GM21423 (cell line): ENCODE measurements at regions not wholly inside any gene's neighbourhood (a gene's known extent, or its start where the extent isn't known, plus 50 kb on each side); places are given as distances from the start of the nearest gene placed in this dataset.

ENCODE experiments used
- ATAC-seq: cut with Tn5 transposase; IDR thresholded peaks from one replicate; pipeline ENCODE4 v1.9.1; 2021; ENCODE audit warnings: mild to moderate bottlenecking, moderate library complexity; ENCODE audit not compliant: unreplicated experiment

DNA sequence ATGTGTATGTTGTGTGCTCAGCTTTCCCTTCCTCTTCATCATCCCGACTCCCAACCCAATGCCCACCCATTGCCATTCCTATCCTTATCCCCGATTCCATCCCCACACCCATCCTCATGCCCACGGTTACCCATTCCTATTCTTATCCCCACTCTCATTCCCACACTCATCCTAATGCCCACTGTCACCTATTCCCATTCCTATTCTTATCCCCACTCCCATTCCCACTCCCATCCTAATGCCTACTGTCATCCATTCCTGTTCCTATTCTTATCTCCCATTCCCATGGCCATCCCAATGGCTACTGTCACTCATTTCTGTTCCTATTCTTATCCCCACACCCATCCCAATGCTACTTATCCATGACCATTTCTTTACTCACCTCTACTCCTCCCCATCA is 254.1 kb downstream of the DHX35 start:
- ATAC-seq: no peak

DNA sequence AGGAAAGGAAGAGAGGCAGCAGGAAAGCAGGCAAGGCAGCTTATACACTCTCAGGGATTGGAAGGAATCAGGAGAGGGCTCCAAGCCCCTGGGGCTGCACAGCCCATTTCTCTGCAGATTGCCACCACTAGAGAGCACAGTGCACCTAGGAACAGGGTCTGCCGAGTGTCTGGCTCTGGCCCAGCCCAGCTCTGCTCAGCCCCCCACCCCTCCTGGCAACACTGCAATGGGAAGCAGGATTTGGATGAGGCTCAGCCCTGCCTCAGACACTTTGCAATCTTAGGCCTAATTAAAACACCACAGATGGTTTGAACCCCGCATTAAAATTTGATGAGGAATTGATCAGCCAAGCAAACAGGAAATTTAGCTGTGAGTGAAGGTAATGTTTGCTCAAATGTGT is 252.7 kb downstream of the DHX35 start:
- no peak for ATAC-seq

DNA sequence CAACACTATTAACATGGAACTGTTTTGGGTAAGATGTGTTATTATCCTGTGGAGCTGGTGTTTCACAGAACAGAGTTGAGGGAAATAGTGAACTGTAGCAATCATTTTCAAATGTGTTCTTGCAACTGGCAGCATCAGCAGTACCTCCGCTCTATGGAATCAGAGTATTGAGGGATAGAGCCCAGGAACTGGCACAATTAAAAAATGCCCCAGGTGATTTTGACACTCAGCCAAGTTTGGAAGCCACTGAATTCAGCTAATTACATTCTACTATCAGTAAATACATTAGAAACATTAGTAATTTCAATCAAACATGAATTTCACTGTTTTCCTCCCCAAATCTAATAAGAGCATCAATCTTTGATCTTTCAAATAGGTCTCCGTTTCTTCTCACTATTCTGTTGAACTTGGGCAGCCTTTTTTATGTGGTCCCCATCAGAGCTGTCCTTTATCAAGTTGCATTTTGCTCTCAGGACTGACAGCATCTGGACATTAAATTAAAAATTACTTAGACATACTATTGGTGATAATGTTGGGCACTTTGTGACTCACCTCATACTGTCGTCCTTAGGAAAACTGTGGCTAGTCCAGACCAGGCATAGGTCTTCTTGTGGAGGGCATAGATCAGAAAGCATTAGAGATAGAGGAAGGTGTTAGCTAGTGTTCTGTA is 251.5 kb downstream of the DHX35 start:
- no peak for ATAC-seq

DNA sequence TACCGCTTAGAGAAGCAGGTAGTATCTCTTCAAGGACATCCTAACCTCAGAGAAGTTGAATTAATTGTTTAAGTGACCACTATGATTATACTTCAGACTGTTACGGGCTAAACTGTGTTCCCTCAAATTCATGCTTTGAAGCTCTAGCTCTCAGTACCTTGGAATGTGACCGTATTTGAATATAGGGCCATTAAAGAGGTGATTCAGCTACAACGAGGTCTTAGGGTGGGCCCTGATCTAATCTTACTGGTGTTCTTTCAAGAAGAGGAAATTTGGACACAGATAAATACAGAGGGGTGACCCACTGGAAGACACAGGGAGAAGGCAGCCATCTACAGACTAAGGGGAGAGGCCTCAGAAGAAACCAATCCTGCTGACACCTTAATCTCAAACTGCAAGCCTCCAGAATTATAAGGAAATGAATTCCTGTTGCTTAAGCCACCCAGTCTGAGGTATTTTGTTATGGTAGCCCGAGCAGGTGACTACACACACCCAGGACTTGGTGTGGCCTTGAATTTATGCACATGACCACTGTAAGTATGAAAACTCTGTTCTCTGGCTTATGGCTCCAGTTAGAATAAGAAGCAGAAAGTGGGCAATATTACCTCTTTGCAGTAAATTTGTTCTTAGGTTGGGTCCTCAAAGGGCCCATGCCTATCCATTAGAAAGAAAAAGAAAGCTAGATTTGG is 249.1 kb downstream of the DHX35 start:
- no peak for ATAC-seq

DNA sequence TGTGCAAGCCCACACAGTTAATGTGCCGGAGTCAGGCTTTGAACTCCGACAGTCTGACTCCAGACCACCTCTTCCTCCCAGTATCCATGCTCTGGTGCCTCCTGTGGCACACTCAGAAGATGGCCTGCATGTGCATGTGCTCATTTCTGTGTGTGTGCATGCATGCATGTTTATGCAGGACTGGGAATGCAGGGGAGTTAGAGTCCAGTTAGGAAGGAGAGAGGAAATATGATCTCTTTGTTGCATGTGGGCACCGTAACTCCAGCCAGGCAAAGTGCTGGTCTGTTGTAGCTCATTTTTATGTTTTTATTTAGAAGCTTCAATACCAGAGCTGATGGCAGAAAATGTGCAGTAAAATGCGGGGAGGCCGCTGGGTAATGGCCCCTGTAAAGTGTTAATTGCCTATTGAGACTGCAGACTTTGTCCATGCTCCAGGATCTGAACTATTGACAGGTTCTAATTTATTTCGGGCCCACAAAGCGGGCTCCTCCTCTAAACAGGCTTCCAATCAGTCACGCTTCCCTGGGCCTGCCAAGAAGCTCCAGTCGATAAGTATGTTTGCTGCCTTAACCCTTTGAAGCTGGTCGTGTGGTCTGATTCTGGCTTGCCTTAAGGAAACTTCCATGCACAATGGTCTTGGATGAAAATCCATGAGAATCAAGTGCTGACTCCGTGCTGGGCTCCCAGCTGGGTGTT is 248.3 kb downstream of the DHX35 start:
- ATAC-seq: no peak

DNA sequence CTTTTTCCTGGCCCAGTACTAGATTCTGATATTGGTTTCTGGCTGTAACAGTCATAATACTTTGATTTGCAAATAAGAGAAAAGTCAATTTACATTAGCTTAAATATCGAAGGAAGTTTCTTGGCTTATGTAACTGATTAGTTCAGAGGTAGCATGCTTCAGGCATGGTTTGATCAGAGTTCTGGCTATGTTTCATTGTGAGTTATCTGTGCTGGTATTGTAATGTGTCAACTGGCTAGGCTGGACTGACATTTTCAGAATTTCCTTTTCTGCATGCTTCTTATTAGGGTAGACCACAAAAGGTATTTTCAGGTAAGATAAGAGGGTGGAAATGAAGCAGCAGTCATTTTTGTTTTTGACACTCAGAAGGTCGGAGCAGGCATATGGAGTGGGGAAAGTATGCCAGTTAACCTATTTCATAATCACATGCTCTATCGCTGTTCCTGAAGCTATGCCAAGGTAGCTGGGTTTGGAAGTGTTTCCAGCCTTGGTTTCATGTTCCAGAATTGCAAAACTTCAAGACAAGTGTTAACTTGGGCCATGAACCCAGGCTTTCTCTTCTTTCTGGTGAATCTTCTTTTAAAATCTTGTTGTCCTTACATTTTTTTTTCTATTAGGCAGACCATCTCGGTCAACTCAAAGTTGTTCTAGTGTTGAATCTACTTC is 244.9 kb downstream of the DHX35 start:
- ATAC-seq: no peak

DNA sequence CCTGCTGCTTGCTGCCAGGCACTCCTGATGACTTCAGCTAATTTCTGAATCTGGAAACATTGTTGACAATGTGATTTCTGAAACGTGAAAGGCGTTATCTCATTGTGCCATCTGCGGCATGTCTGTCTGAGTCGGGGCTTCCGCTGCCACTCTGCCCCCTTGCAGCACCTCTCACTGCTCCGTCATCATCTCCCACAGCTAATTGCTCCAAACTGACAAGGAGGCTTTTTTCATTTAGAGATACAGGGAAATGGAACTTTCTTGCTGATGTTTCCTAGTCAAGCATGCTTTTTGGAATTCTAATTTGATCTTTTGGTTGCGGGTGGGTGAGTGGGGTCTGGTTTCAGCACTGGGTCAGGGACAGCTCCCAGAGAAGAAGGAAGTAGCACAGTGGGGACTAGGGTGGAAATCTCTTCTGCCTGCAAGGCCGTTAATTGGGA is 233.5 kb downstream of the DHX35 start:
- no peak for ATAC-seq

DNA sequence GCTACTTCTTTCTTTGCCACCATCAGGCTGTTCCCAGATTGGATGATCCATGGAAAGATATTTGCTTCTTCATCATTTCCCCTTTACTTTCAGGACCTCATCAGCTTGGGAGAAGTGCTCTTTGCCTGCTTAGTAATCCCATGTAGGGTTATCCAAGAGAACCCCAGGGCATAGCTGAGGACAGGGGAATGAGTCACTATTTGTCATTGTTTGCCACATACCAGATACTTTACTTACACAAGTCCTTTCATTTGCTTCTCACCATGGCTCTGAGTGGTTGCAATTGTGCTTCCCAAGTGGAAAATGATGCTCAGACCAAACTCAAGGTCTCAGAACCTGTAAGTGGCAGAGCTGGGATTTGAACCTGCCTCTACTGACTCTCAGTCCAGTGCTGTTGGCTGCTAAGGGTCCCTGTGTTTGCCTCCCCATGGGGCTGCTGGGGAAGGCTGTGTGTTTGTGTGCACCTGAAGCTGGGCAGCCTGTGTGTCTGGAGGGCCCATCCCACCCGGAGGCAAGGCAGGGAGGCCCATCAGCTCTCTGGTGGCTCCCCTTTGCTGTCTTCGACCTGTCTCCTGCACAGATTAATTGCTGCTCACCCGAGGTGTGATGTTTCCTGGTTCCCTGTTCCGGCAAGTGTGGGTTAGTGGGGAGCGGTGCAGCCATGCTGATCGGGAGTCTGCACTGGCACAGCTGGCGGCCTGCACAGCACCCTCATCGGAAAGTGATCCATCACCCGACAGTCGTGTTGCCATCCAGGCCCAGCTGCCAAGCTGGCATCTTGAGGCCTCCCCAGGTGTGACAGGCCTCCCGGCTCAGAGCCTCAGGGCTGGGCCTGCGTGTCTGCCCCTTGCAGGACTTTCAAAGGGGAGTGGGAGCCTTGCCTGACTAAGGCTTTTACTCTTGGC is 228.8 kb downstream of the DHX35 start:
- no peak for ATAC-seq

DNA sequence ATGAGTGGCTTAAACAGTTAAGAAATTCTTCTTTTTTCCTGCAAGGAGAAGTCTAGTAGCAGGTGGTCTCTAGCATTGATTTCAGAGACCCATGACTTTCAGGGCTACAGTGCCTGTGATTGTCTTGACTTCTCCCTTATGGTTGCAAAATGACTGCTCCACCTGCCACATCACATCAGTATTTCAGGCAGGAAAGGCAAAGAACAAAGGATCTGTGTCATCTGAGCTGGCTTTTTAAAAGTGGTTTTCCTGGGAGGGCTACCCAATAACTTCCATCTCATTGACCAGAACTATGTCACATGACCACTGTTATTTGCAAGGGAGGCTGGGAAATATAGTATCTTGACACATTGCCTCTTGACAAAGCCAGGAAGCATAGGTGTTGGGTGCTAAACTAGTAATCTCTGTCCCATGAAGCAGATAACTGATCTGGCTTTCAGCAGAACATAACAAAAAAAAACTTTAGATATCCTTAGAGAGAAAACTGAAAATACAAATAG is 226.2 kb downstream of the DHX35 start:
- ATAC-seq: no peak

DNA sequence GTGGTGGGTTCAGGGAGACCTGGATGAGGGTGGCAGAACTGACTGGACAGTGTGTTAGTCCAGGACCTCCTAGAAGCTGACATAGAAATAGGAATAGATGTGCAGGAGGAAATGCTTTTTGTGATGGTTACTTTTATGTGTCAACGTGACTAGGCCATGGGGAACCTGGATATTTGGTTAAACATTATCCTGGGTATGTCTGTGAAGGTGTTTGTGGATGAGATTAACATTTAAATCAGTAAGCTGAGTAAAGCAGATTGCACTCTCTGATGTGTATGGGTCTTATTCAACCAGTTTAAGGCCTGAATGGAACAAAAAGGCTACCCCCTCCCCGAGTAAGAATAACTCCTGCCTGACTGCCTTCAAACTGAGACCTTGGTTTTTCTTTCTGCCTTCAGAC is 219.3 kb downstream of the DHX35 start:
- ATAC-seq: no peak

DNA sequence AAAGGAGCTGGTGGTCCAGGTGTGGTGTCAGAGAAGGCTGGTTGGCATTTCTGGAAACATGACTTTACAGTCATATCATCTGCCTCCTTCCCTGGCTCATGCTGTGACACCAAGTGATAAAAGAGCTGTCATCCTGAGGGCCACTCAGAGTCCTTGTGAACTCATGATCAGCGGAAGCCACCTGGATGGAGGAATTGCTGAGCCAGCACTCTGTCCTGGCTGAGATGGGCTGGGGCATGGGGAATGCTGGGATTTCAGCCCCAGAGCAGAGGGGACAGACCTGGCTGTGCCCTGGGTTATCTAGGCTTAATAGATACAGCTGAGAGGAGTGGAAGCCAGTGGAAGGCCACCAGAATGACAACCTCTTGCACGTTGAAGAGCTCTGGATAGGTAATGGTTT is 214.3 kb downstream of the DHX35 start:
- ATAC-seq: no peak

DNA sequence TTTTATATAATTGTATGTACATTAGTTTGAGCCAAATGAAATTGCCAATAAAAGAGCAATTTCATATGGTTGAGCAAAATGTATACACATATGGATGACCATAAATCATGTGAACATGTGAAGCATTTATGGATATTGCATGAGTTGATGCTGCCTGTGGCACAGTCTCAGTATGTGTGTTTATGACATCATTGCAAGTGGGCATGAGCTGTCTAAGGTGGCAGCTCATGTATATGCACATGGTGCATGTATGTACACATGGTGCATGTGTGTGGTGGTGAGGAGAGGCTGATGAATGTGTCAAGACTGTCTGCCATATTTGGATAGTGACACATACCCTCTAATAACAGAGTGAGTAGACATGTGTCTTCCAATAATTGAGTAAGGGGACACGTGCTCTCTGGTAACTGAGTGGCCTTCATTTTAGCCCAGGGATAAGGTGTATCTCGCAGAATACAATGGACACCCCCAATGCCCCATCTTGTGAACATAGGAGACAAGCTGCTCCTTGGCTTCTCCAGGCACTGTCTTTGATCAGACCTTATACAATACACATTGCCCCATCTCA is 208.8 kb downstream of the DHX35 start:
- ATAC-seq: no peak

DNA sequence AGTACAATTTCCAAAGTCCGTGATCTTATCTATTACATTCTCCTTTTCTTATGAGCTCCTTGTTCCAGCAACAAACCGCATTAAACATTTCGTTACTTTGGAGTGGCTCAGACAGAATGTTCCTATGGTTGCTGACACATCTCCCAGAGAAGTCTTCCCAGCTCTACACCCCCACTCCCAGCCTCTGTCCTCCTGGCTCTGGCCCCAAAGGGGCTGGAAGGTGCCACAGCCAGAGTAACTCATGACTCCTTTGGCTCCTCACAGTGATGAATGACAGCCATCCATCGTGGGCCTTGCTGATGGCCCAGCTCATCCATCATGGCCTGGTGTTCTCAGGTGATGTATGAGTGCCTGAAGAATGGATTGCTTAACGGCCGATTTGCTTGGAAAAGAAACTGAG is 203.0 kb downstream of the DHX35 start:
- no peak for ATAC-seq

DNA sequence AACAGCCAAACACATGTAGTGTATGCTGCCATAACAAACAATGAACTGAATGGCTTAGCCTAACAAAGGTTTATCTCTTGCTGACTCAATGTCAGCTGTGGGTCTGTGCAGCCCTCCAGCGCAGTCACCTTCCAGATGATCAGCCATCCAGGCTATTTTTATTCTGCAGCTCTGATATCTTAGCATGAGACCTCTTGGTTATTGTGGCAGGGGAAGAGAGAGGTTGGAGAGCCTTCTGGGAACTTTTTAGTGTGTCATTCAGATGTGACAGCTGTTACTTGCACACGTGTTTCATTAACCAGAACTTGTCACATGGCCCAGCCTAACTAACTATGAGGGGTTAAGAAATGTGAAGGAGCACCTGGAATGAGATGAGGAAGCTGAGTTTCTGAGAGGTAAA is 202.5 kb downstream of the DHX35 start:
- ATAC-seq: no peak

DNA sequence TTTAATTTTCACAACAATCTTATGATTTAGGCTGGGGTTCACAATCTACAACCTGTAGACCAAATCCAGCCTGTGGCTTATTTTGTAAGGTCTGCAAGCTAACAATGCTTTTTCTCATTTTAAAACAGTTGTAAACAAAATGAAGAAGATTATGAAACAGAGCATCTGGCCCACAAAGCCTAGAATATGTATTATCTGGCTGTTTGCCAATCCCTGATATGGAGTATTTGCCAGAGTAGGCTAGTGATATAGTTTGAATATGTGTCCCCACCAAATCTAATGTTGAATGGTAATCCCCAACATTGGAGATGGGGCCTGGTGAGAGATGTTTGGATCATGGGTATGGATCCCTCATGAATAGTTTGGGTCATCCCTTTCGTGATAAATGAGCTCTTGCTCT is 201.8 kb downstream of the DHX35 start:
- ATAC-seq: no peak

DNA sequence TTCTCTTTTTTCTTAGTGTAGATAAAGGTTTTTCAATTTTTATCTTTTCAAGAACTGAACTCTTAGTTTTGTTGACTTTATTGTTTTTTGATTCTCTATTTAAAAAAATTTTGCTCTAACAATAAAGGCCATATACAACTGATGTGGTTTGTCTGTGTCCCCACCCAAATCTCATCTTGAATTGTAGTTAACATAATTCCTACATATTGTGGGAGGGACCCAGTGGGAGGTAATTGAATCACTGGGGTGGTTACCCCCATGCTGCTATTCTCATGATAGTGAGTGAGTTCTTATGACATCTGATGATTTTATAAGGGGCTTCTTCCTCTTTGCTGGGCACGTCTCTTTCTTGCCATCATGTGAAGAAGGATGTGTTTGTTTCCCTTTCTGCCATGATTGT is 199.8 kb downstream of the DHX35 start:
- no peak for ATAC-seq

DNA sequence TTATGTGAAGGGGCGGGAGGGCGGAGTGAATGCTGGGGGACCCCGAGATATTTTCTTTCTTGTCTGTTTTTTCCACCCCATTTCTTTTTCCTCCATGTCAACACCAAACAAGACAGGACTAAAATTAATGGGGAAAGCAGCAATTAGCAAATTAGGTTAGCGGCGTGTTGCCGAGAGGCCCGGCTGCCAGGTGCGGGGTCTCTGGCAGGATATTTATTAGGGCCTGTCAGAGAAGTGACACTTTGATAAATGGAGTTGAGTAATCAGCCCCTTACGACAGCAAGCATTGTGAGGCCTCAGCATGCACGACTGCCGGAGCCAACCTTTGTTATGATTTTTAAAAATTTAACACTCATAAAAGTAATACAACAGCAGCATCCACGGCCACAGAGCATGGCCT is 193.8 kb downstream of the DHX35 start:
- ATAC-seq: no peak

DNA sequence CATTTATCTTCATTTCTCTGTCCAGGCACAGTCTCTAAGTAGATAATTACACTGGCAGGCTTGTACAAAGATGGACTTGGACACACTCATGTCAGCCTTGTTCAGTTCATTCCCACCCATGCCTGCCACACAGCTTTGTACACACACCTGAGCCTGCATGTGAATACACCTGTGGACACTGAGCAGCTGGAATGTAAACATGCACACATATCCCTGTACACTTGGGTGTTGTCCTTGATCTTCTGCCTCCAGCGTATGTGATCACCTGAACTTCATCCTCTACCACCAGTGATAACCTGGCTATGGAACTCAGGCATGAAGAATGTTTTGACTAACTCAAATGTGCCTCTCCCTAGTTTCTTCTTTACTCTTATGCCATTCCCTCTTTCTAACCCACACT is 190.6 kb downstream of the DHX35 start:
- ATAC-seq: no peak

DNA sequence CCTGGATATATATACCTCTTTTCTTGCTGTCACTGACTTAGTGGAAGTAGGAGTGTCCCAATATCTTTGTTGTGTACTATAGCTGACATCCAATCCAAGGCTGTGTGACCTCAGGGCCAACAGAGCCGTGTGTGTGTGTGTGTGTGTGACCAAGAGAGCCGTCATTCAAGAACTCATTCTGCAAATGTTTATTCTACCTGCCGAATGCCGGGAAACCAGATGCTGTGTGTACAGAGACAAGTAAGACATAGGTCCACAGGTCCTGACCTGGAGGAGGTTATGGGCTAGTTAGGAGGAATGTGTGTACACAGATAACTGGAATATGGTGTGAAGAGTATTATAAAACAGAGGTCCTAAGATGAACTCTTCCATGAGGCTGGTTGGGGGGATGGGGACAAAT is 190.0 kb downstream of the DHX35 start:
- ATAC-seq: no peak

DNA sequence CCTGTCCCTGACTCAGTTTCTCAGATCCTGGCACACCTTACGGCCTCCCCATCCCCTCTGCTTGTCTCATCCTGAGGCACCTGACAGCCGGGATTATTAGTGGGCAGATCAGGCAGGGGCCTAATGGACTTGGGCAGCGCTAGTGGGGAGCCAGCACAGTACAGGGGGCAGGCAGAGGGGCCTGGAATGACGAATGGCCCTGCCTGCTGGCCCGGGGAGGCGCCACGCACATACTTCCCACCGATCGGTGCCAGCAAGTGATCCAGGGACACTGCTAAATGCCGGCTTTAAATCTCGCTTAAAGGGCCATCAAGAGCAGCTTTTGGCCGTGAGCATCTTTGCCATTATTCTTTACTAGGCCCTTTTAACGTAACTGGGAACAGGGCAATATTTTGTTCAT is 188.4 kb downstream of the DHX35 start:
- ATAC-seq: no peak
